Parathyroid adenoma (tissue), 2 donors: ENCODE measurements at regions not wholly inside any gene's neighbourhood (a gene's known extent, or its start where the extent isn't known, plus 50 kb on each side); places are given as distances from the start of the nearest gene placed in this dataset.
A peak's percentile ranks its signal among the peaks of the same experiment; 100 is the strongest.

Source experiments
- H2AFZ ChIP-seq: fragments of 300-600 bp; sonication (generic); one replicate; pipeline ENCODE4 v1.7.0; 2017; ENCODE audit warnings: antibody characterized with exemption, mild to moderate bottlenecking
- H3K27ac ChIP-seq: fragments of 300-600 bp; sonication (generic); one replicate; pipeline ENCODE4 v1.7.0; 2017
- H3K27me3 ChIP-seq: fragments of 300-600 bp; sonication (generic); one replicate; pipeline ENCODE4 v1.7.0; 2017; ENCODE audit warnings: low read length; ENCODE audit not compliant: control insufficient read depth, insufficient read depth
- H3K36me3 ChIP-seq: fragments of 300-600 bp; sonication (generic); one replicate; pipeline ENCODE4 v1.7.0; 2017; ENCODE audit warnings: low read length; ENCODE audit not compliant: control insufficient read depth, insufficient read depth
- H3K4me1 ChIP-seq: fragments of 300-600 bp; sonication (generic); one replicate; pipeline ENCODE4 v1.7.0; 2017; ENCODE audit warnings: control low read depth
- H3K4me2 ChIP-seq: fragments of 300-600 bp; sonication (generic); one replicate; pipeline ENCODE4 v1.7.0; 2017; ENCODE audit warnings: low read length
- H3K4me3 ChIP-seq: fragments of 300-600 bp; sonication (generic); one replicate; pipeline ENCODE4 v1.7.0; 2017; ENCODE audit warnings: low read depth, low read length
- H3K79me2 ChIP-seq: fragments of 300-600 bp; sonication (generic); one replicate; pipeline ENCODE4 v1.7.0; 2017; ENCODE audit warnings: control low read depth
- H3K9ac ChIP-seq: fragments of 300-600 bp; sonication (generic); one replicate; pipeline ENCODE4 v1.7.0; 2017; ENCODE audit warnings: mild to moderate bottlenecking
- H3K9me3 ChIP-seq: fragments of 300-600 bp; sonication (generic); one replicate; pipeline ENCODE4 v1.7.0; 2017; ENCODE audit warnings: low read length; ENCODE audit not compliant: control insufficient read depth
- TF ChIP-seq, protein P1 (sequence below): fragments of 300-600 bp; sonication (generic); IDR thresholded peaks from one replicate; pipeline ENCODE4 v1.7.0; 2017; ENCODE audit warnings: antibody characterized with exemption, mild to moderate bottlenecking
- donor health status: primary hyperparathyroidism.

- TF ChIP-seq, protein P1, sequence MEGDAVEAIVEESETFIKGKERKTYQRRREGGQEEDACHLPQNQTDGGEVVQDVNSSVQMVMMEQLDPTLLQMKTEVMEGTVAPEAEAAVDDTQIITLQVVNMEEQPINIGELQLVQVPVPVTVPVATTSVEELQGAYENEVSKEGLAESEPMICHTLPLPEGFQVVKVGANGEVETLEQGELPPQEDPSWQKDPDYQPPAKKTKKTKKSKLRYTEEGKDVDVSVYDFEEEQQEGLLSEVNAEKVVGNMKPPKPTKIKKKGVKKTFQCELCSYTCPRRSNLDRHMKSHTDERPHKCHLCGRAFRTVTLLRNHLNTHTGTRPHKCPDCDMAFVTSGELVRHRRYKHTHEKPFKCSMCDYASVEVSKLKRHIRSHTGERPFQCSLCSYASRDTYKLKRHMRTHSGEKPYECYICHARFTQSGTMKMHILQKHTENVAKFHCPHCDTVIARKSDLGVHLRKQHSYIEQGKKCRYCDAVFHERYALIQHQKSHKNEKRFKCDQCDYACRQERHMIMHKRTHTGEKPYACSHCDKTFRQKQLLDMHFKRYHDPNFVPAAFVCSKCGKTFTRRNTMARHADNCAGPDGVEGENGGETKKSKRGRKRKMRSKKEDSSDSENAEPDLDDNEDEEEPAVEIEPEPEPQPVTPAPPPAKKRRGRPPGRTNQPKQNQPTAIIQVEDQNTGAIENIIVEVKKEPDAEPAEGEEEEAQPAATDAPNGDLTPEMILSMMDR = no peak
- Histone ChIP-seq H2AFZ (no peak overlapping the region), H3K4me2 (no peak overlapping the region), H3K27ac (no peak overlapping the region), H3K79me2 (no peaks in the 10 kb centered on the region), H3K9ac (no peak overlapping the region), H3K36me3 (no peaks in the 10 kb centered on the region), H3K4me1 (peaks cover 34% of the 10 kb centered on the region), H3K27me3 (no peaks in the 10 kb centered on the region), H3K9me3 (no peaks in the 10 kb centered on the region), H3K4me3 (no peak overlapping the region)
Measured at GRCh38 chr6:139752086-139752485, 377.6 kb upstream of the CITED2 start.

DNA sequence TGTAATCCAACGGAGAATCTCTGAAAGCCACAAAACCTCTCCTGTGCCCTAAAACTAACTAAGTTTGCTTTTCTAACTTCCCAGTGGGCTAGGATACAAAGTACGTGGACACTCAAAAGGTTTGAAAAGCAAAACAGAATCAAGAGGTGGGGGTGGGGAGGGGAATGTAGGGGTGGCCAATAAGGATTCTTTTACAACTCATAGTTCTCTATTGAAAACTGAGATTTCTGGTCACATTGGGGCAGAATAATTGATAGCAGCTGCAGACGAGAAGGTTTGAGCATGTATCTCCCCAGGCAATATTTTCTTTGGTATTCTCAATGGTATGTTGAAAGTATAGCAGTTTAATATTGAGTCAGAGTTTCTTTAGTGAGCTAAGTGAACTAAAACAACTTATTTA is 376.7 kb upstream of the CITED2 start:
- Histone ChIP-seq H3K9me3 (no peaks in the 10 kb centered on the region), H2AFZ (no peak overlapping the region), H3K4me3 (no peak overlapping the region), H3K27me3 (no peaks in the 10 kb centered on the region), H3K4me2 (no peak overlapping the region), H3K36me3 (no peaks in the 10 kb centered on the region), H3K4me1 (peaks cover 37% of the 10 kb centered on the region), H3K9ac (no peak overlapping the region), H3K79me2 (no peaks in the 10 kb centered on the region), H3K27ac (no peak overlapping the region)
- TF ChIP-seq, protein P1 = no peak

DNA sequence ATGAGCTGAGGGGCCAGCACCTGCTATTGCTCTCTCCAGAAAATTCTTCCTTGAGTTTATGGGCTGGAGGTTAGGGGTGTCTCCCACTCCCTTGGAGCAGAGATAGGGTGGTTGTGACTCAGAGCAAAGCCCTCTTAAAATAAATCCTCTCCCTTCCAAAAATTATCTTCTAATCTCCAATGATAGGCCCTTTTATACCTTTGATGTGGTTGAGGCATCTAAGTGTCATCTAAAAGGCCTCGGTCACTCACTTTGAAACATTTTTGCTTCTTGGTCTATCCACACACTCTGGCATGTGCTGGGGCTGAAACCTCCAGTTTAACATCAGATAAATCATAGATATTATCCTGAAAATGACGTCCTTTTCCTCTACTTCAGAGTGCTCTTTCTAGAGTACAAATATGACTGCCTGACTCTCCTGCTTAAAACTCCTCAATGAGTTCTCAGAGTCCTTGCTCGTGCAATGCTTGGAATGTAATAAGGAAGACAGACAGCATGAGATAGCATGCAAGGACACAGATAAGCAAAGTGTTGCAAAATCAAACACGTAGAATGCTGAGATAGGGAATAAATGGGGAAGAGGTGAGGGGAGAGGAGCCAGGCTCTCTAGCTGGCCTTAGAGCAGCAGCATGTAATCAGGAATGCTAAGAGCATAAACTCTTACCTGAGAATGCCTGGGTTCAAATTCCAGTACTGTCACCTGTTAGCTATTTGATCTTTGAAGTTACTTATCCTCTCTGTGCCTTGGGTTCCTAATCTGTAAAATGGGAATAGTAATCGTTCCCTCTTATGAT is 374.1 kb upstream of the CITED2 start:
- Histone ChIP-seq H3K9ac (no peak overlapping the region), H3K36me3 (no peaks in the 10 kb centered on the region), H3K27me3 (no peaks in the 10 kb centered on the region), H3K4me2 (peak overlapping the region; percentile 16), H3K4me3 (no peak overlapping the region), H3K9me3 (no peaks in the 10 kb centered on the region), H3K79me2 (no peaks in the 10 kb centered on the region), H3K4me1 (peaks cover 32% of the 10 kb centered on the region), H2AFZ (peak overlapping the region; percentile 68), H3K27ac (peak overlapping the region; percentile 86)
- TF ChIP-seq, protein P1 = no peak

DNA sequence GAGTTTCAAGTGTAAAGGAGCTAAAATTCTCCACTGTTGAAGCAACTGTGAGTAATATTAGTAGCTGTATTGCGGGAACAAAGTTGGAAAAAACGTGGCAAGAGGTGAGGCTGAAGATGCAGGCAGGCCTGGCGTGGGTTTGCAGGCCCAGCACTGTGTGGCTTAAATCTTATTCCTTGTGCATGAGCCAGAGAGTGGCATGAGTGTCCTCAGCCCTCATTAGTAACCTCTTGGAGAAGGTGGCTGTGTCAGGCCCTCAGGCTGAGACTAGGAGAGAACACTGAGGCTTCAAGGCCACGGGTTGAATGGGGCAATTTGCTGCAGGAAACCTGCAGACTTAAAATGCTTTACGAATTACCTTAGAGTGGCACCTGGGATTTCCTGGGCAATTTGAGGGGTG is 372.7 kb upstream of the CITED2 start:
- Histone ChIP-seq H3K4me1 (peaks cover 36% of the 10 kb centered on the region), H2AFZ (peak overlapping the region; percentile 25), H3K9me3 (no peaks in the 10 kb centered on the region), H3K79me2 (no peaks in the 10 kb centered on the region), H3K27me3 (no peaks in the 10 kb centered on the region), H3K9ac (no peak overlapping the region), H3K36me3 (no peaks in the 10 kb centered on the region), H3K4me2 (no peak overlapping the region), H3K27ac (peak overlapping the region; percentile 86), H3K4me3 (no peak overlapping the region)
- TF ChIP-seq, protein P1 = no peak

GRCh38 chr6:139744891-139745290 is 370.4 kb upstream of the CITED2 start:
- Histone ChIP-seq H3K79me2 (no peaks in the 10 kb centered on the region), H3K4me2 (no peak overlapping the region), H3K4me1 (peaks cover 38% of the 10 kb centered on the region), H2AFZ (no peak overlapping the region), H3K36me3 (no peaks in the 10 kb centered on the region), H3K9ac (no peak overlapping the region), H3K9me3 (no peaks in the 10 kb centered on the region), H3K27me3 (no peaks in the 10 kb centered on the region), H3K27ac (no peak overlapping the region), H3K4me3 (no peak overlapping the region)
- TF ChIP-seq, protein P1 = no peak
